Spleen (tissue), 11 donors: ENCODE measurements at regions not wholly inside any gene's neighbourhood (a gene's known extent, or its start where the extent isn't known, plus 50 kb on each side); places are given as distances from the start of the nearest gene placed in this dataset.

Experiments
- DNase-seq: peaks from one replicate; pipeline ENCODE4 v3.0.0-alpha.2; 2020
- H3K27ac ChIP-seq, 8 donors: fragments of 200-600 bp; sonication (generic) in 7 of 8; 1 replicate in 4 of 8; 2 replicates in 4 of 8; pipeline versions ENCODE4 v1.5.0 to v1.8.0; 2016 to 2021; ENCODE audit warnings: inconsistent platforms in 4 of 8, mild to moderate bottlenecking in 4 of 8, moderate library complexity in 1 of 8
- H3K27me3 ChIP-seq, 7 donors: fragments of 200-600 bp; sonication (generic) in 6 of 7; replicated peaks in 1 of 7; 1 replicate in 4 of 7; 2 replicates in 3 of 7; pipeline versions ENCODE4 v1.5.0 to v1.8.0; 2016 to 2021; ENCODE audit warnings: inconsistent platforms in 3 of 7, mild to moderate bottlenecking in 1 of 7
- H3K36me3 ChIP-seq, 6 donors: fragments of 200-600 bp; sonication (generic) in 5 of 6; 1 replicate in 4 of 6; 2 replicates in 2 of 6; pipeline versions ENCODE4 v1.5.0 to v1.8.0; 2016 to 2021; ENCODE audit warnings: inconsistent platforms in 2 of 6
- H3K4me1 ChIP-seq, 6 donors: fragments of 200-600 bp; sonication (generic) in 5 of 6; 1 replicate in 3 of 6; 2 replicates in 3 of 6; pipeline versions ENCODE4 v1.5.0 to v1.8.0; 2016 to 2021; ENCODE audit warnings: inconsistent platforms in 3 of 6
- H3K4me3 ChIP-seq, 8 donors: fragments of 200-600 bp; sonication (generic) in 7 of 8; 1 replicate in 4 of 8; 2 replicates in 4 of 8; pipeline versions ENCODE4 v1.5.0 to v1.8.0; 2016 to 2021; ENCODE audit warnings: inconsistent platforms in 4 of 8, mild to moderate bottlenecking in 4 of 8, moderate library complexity in 2 of 8
- H3K9me3 ChIP-seq, 8 donors: fragments of 200-600 bp; sonication (generic) in 7 of 8; 1 replicate in 4 of 8; 2 replicates in 4 of 8; pipeline versions ENCODE4 v1.5.0 to v1.8.0; 2016 to 2021; ENCODE audit warnings: inconsistent platforms in 4 of 8
- POLR2A ChIP-seq, 3 donors: fragments of 450-650 bp; IDR thresholded peaks; one replicate each; pipeline ENCODE4 v1.5.1; 2017; ENCODE audit warnings: antibody characterized with exemption in 3 of 3, mild to moderate bottlenecking in 1 of 3
- POLR2AphosphoS5 ChIP-seq, 3 donors: sonication (generic); formaldehyde crosslinking; IDR thresholded peaks; one replicate each; pipeline ENCODE4 v1.5.1; 2017; ENCODE audit warnings: antibody characterized with exemption in 3 of 3
- WGBS, 5 donors: extraction: QIAGEN DNeasy Blood & Tissue Kit in 3 of 5; methylation state at CpG; one replicate each; pipeline versions ENCODE4 v1.1.5 to v1.1.7; 2013 to 2018; 5-methylcytosine and 5-hydroxymethylcytosine counted together
- intact Hi-C: fragments of 100-400 bp; cut with DNase I; formaldehyde crosslinking; loops from one replicate; pipeline ENCODE4 v1.15.0; 2023; ENCODE audit warnings: low total_unique reads
- TF ChIP-seq, protein P1 (sequence below), 11 experiments: fragments of 200-600 bp in 7 of 11; fragments of 450-650 bp in 4 of 11; sonication (generic) in 4 of 11; IDR thresholded peaks in 8 of 11; conservative IDR thresholded peaks in 3 of 11; 1 replicate in 7 of 11; 2 replicates in 4 of 11; pipeline versions ENCODE4 v1.4.0 to v1.8.0; 2016 to 2021; ENCODE audit warnings: antibody characterized with exemption in 11 of 11, inconsistent platforms in 4 of 11, mild to moderate bottlenecking in 1 of 11
- donor health status: healthy with polysubstance abuse.
- donor health status: DM: no; HTN: no; CAD: no; lungs with moderate emphysema.
- donor health status: DM: no; HTN: no; CAD: no.
- donor health status: Bipolar disorder and iron deficiency.
- donor health status: healthy.
- donor health status: DM: no; HTN: no; CAD: no.
- donor health status: DM: yes; HTN: yes; CAD: no.

DNA sequence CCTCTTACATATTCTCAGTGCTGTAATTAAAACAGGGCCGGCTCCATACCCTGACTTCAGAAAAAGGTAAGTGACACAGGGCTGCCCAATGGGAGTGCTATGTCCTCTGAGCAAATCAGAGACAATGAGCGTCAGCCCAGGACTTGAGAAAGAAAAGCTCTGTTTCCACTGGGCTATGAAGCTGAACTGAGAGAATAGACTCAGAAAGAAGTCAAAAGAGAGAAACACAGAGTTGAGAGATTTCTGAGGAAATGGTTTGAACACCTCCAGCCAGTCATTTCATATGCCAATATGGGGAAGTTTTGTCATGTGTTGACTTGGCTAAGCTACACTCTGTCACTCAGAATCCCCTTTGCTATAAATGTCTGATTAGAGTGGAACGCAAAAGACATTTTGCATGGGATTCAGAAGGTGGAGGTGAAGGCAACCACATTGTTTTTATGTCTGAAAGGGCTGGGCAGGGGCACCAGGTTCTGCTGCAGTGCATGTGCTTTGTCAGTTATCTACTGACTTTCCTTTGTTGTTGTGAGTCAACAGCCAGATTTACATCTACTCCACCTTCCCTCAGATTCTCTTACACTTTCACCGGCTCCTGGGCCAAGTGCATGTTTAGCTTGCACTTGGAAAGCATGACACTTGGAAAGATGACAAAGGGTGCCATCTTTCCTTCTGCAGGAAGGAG is 313.3 kb downstream of the DUSP6 start:
- no peaks in the 10 kb centered on the region for H3K36me3 ChIP-seq
- H3K27me3 ChIP-seq, result no peaks in the 10 kb centered on the region
- no peaks in the 10 kb centered on the region for H3K9me3 ChIP-seq
- no peak overlapping the region for H3K27ac ChIP-seq
- H3K4me1 ChIP-seq, result peaks cover 8 to 28% (median 12%) of the 10 kb centered on the region in 6 donors
- TF ChIP-seq POLR2AphosphoS5 (IDR thresholded peaks at IDR 0.05) (no peak), POLR2A (IDR thresholded peaks at IDR 0.05) (no peak)
- TF ChIP-seq, protein P1, sequence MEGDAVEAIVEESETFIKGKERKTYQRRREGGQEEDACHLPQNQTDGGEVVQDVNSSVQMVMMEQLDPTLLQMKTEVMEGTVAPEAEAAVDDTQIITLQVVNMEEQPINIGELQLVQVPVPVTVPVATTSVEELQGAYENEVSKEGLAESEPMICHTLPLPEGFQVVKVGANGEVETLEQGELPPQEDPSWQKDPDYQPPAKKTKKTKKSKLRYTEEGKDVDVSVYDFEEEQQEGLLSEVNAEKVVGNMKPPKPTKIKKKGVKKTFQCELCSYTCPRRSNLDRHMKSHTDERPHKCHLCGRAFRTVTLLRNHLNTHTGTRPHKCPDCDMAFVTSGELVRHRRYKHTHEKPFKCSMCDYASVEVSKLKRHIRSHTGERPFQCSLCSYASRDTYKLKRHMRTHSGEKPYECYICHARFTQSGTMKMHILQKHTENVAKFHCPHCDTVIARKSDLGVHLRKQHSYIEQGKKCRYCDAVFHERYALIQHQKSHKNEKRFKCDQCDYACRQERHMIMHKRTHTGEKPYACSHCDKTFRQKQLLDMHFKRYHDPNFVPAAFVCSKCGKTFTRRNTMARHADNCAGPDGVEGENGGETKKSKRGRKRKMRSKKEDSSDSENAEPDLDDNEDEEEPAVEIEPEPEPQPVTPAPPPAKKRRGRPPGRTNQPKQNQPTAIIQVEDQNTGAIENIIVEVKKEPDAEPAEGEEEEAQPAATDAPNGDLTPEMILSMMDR (IDR thresholded peaks at IDR 0.05 in 8 of 11, conservative IDR thresholded peaks at IDR 0.05 in 3 of 11), result no peak
- no peak for DNase-seq
- intact Hi-C loops, result no loop called here
- WGBS, 5 donors, result 78 to 93% (median 83%) methylated on average over 4 of the region's 4 CpGs
- H3K4me3 ChIP-seq, result no peak overlapping the region

DNA sequence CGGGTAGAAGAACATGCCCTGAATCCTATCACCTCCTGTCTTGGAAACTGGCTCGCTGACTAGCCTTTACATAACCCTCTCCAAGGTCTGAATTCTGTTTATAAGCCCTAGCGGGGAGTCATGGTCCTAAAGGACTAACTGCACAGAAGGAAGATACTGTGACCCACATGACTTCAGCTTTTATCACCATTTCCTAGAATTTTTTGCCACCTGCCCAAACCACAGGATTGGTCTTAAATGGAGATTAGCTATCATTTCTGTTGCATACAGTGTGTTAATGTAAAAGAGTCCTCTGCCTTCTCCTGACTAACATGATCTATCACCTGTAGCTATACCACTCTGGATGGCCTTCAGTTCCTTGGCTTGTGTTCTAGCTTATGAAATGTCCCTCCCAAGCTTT is 319.2 kb downstream of the DUSP6 start:
- Histone ChIP-seq H3K36me3 (no peaks in the 10 kb centered on the region), H3K4me3 (no peak overlapping the region), H3K4me1 (no peaks in the 10 kb centered on the region), H3K27me3 (no peaks in the 10 kb centered on the region), H3K27ac (no peak overlapping the region), H3K9me3 (no peaks in the 10 kb centered on the region)
- 83 to 93% (median 84%) methylated on average over 3 of the region's 3 CpGs for WGBS, 5 donors
- no peak for DNase-seq
- TF ChIP-seq, protein P1 (IDR thresholded peaks at IDR 0.05 in 8 of 11, conservative IDR thresholded peaks at IDR 0.05 in 3 of 11), result no peak
- TF ChIP-seq POLR2AphosphoS5 (IDR thresholded peaks at IDR 0.05) (no peak), POLR2A (IDR thresholded peaks at IDR 0.05) (no peak)
- intact Hi-C loops, result no loop called here

DNA sequence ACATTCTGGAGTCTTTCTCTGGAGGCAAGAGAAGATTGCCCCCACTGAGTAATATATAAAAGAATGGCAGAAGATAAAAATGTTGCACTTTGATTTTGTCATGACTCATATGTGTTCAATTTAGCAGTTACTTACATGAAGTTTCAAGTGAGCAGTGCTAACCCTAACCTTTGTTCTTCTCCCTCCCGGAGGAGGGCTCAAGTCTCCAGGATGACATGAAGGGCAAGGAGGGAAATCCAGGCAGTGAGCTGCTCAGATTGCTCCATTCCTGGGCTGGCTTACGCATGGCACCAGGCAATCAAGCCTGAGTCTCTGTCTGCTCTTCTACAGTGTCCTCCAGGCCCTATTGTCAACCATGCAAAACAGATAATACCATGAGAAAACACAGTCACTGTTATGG is 322.3 kb downstream of the DUSP6 start:
- TF ChIP-seq, protein P1 (IDR thresholded peaks at IDR 0.05 in 8 of 11, conservative IDR thresholded peaks at IDR 0.05 in 3 of 11), result no peak
- TF ChIP-seq POLR2AphosphoS5 (IDR thresholded peaks at IDR 0.05), result no peak
- TF ChIP-seq POLR2A (IDR thresholded peaks at IDR 0.05), result no peak
- Histone ChIP-seq H3K36me3 (no peaks in the 10 kb centered on the region), H3K27me3 (no peaks in the 10 kb centered on the region), H3K4me3 (no peak overlapping the region), H3K27ac (no peak overlapping the region), H3K4me1 (no peaks in the 10 kb centered on the region), H3K9me3 (no peaks in the 10 kb centered on the region)
- 84 to 95% (median 93%) methylated on average over 2 of the region's 2 CpGs for WGBS, 5 donors
- DNase-seq, result no peak
- intact Hi-C loops, result no loop called here

DNA sequence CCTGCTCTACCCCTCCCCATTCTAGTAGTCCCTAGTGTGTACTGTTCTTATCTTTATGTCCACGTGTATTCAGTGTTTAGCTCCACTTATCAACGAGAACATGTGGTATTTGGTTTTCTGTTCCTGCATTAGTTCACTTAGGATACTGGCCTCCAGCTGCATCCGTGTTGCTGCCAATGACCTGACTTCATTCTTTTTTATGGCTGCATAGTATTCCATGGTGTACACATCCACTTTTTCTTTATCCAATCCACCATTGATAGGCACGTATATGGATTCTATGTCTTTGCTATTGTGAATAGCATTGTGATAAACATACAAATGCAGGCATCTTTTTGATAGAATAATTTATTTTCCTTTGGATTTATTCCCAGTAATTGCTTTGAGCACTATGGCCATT is 327.7 kb downstream of the DUSP6 start:
- Histone ChIP-seq H3K27ac (no peak overlapping the region), H3K9me3 (peaks cover 0 to 4% (median 0%) of the 10 kb centered on the region in 8 donors), H3K4me1 (peaks cover 0 to 5% (median 3%) of the 10 kb centered on the region in 6 donors), H3K36me3 (no peaks in the 10 kb centered on the region), H3K27me3 (no peaks in the 10 kb centered on the region), H3K4me3 (no peak overlapping the region)
- no peak for TF ChIP-seq POLR2AphosphoS5 (IDR thresholded peaks at IDR 0.05)
- TF ChIP-seq POLR2A (IDR thresholded peaks at IDR 0.05), result no peak
- TF ChIP-seq, protein P1 (IDR thresholded peaks at IDR 0.05 in 8 of 11, conservative IDR thresholded peaks at IDR 0.05 in 3 of 11), result no peak
- WGBS, 5 donors, result 92 to 96% (median 94%) methylated on average over 4 of the region's 4 CpGs
- DNase-seq, result no peak
- intact Hi-C loops, result no loop called here
